PC-3 (cell line): ENCODE measurements at regions not wholly inside any gene's neighbourhood (a gene's known extent, or its start where the extent isn't known, plus 50 kb on each side); places are given as distances from the start of the nearest gene placed in this dataset.
"Not testable (repeated sequence)": the region's sequence is repeated elsewhere in the genome, so short reads cannot be mapped to it uniquely, and the experiment has no call there.

Experiments used
- ATAC-seq: fragments of 200-7000 bp; cut with Tn5 transposase; 2 replicates; pipeline ENCODE4 v1.9.1; 2020; ENCODE audit warnings: mild to moderate bottlenecking, moderate library complexity
- BruUV-seq: library from RNA; stranded (reverse); fragments of 400-500 nt; replicated peaks from 2 replicates; lab custom pipeline; 2021; lab: Mats Ljungman, UMichigan
- CTCF ChIA-PET: fragments of 300-600 bp; sonication (Branson Sonifier 250); formaldehyde crosslinking; loops from one replicate; lab custom pipeline; 2022; ENCODE audit warnings: antibody characterized with exemption; lab: Charles Lee
- POLR2A ChIA-PET: fragments of 300-600 bp; sonication (Branson Sonifier 250); formaldehyde crosslinking; loops from one replicate; lab custom pipeline; 2022; ENCODE audit warnings: antibody characterized with exemption; ENCODE audit not compliant: unreplicated experiment; lab: Charles Lee
- DNase-seq: peaks from one replicate; pipeline ENCODE4 v3.0.0-alpha.2; 2015
- H2AFZ ChIP-seq: fragments of 300-600 bp; sonication (generic); 2 replicates; pipeline ENCODE4 v1.6.0; 2016; ENCODE audit warnings: antibody characterized with exemption, low read length
- H3F3A ChIP-seq: fragments of 300-600 bp; sonication (generic); one replicate; pipeline ENCODE4 v1.6.0; 2017; ENCODE audit warnings: antibody characterized with exemption, low read length, control low read depth, mild to moderate bottlenecking; ENCODE audit not compliant: unreplicated experiment
- H3K27ac ChIP-seq: fragments of 300-600 bp; sonication (generic); 2 replicates; pipeline ENCODE4 v1.5.1; 2016; ENCODE audit warnings: mild to moderate bottlenecking, low read length
- H3K27me3 ChIP-seq: fragments of 300-600 bp; sonication (generic); 2 replicates; pipeline ENCODE4 v1.6.1; 2016; ENCODE audit warnings: low read length, mixed read lengths
- H3K36me3 ChIP-seq: fragments of 300-600 bp; sonication (generic); 2 replicates; pipeline ENCODE4 v1.6.1; 2016; ENCODE audit warnings: low read depth, mixed run types, low read length, mixed read lengths
- H3K4me1 ChIP-seq: fragments of 300-600 bp; sonication (generic); 2 replicates; pipeline ENCODE4 v1.5.1; 2016; ENCODE audit warnings: low read length; ENCODE audit not compliant: insufficient read depth
- H3K4me2 ChIP-seq: fragments of 300-600 bp; sonication (generic); 2 replicates; pipeline ENCODE4 v1.6.0; 2016; ENCODE audit warnings: low read length
- H3K4me3 ChIP-seq: fragments of 300-600 bp; sonication (generic); 2 replicates; pipeline ENCODE4 v1.5.1; 2016; ENCODE audit warnings: mild to moderate bottlenecking, low read length, mixed read lengths
- H3K79me2 ChIP-seq: fragments of 300-600 bp; sonication (generic); 2 replicates; pipeline ENCODE4 v1.6.1; 2017; ENCODE audit warnings: low read length, mixed read lengths
- H3K9ac ChIP-seq: fragments of 300-600 bp; sonication (generic); 2 replicates; pipeline ENCODE4 v1.6.0; 2016; ENCODE audit warnings: mild to moderate bottlenecking, low read length
- H3K9me2 ChIP-seq: fragments of 300-600 bp; sonication (generic); replicated peaks from 2 replicates; pipeline ENCODE4 v1.6.1; 2016; ENCODE audit warnings: mixed run types, low read length, mixed read lengths
- H3K9me3 ChIP-seq: fragments of 300-600 bp; sonication (generic); 2 replicates; pipeline ENCODE4 v1.6.1; 2016; ENCODE audit warnings: low read length, mixed read lengths
- H4K20me1 ChIP-seq: fragments of 300-600 bp; sonication (generic); 2 replicates; pipeline ENCODE4 v1.6.1; 2016; ENCODE audit warnings: low read length, mixed read lengths
- EZH2 ChIP-seq: fragments of 300-600 bp; sonication (generic); IDR thresholded peaks from one replicate; pipeline ENCODE4 v1.6.1; 2017; ENCODE audit warnings: antibody characterized with exemption, mild to moderate bottlenecking, low read length; ENCODE audit not compliant: unreplicated experiment
- EZH2phosphoT487 ChIP-seq: fragments of 300-600 bp; sonication (generic); IDR thresholded peaks from 2 replicates; pipeline ENCODE4 v1.6.1; 2018; ENCODE audit warnings: mild to moderate bottlenecking, antibody characterized with exemption, low read length, borderline replicate concordance
- intact Hi-C: fragments of 100-400 bp; cut with micrococcal nuclease; formaldehyde crosslinking; loops from 2 replicates; pipeline ENCODE4 v1.9.0; 2023
- TF ChIP-seq, protein P1 (sequence below): fragments of 300-600 bp; sonication (generic); conservative IDR thresholded peaks from 2 replicates; pipeline ENCODE4 v1.5.1; 2017; ENCODE audit warnings: antibody characterized with exemption, low read depth, mild to moderate bottlenecking, low read length

DNA sequence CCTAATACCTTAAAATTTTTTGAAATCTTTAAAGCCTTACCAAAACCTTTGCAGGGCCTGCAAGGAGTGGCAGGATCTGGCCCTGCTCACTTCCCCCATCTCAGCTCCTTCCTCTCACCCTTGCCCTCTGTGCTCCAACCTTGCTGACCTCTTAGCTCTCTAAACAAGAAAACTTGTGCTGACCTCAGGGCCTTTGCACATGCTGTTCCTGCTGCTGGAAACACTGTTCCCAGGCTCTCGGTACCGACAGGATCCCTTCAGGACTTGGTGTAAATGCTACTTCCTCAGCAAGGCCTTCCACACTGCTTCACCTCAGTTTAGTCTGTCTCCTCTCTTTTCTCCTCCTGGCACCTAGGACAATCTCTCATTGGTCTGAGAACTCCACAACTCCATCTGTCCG, 155.4 kb upstream of the IQSEC1 start:
- BruUV-seq = no TSS peak
- TF ChIP-seq EZH2 = no peak
- TF ChIP-seq, protein P1, sequence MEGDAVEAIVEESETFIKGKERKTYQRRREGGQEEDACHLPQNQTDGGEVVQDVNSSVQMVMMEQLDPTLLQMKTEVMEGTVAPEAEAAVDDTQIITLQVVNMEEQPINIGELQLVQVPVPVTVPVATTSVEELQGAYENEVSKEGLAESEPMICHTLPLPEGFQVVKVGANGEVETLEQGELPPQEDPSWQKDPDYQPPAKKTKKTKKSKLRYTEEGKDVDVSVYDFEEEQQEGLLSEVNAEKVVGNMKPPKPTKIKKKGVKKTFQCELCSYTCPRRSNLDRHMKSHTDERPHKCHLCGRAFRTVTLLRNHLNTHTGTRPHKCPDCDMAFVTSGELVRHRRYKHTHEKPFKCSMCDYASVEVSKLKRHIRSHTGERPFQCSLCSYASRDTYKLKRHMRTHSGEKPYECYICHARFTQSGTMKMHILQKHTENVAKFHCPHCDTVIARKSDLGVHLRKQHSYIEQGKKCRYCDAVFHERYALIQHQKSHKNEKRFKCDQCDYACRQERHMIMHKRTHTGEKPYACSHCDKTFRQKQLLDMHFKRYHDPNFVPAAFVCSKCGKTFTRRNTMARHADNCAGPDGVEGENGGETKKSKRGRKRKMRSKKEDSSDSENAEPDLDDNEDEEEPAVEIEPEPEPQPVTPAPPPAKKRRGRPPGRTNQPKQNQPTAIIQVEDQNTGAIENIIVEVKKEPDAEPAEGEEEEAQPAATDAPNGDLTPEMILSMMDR = no peak
- no peak for TF ChIP-seq EZH2phosphoT487
- Histone ChIP-seq H3K9ac (no peak overlapping the region), H2AFZ (no peak overlapping the region), H3K9me2 (no peaks in the 10 kb centered on the region), H3K36me3 (no peaks in the 10 kb centered on the region), H3K27me3 (no peaks in the 10 kb centered on the region), H3K4me1 (peaks cover 19% of the 10 kb centered on the region), H3K9me3 (no peaks in the 10 kb centered on the region), H4K20me1 (no peaks in the 10 kb centered on the region), H3K79me2 (no peaks in the 10 kb centered on the region), H3F3A (no peaks in the 10 kb centered on the region), H3K27ac (no peak overlapping the region), H3K4me3 (no peak overlapping the region), H3K4me2 (no peak overlapping the region)
- DNase-seq (no peak), ATAC-seq (no peak)
- ChIA-PET CTCF (interaction anchor here (1.8 kb wide), 1 partner anchor 136 kb away, joined by 12 read pairs; no protein-coding TSS in a partner anchor), POLR2A (no interaction called here)
- intact Hi-C loops = loop anchor here (5.0 kb wide), 1 partner anchor 136 kb away; no protein-coding TSS in a partner anchor

DNA sequence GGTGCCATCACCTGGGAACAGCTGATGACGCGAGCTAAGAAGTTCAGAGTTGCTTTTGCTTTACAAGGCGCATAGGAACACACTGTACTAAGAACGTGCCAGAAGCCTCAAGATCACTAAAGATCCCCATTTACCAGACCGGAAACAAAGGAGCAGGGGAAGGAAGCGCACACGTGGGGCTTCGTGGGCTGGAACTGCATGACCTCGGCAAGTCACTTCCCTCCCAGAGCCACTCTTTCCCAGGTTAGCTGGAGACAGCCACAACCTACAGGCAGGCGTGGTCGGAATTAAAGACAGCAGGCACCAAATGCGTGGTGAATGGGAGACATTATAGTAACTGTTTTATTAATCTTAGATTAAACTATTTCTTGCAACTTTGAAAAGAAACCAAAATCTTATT, 154.9 kb upstream of the IQSEC1 start:
- peaks cover 23% of the 10 kb centered on the region for H3K4me1 ChIP-seq
- BruUV-seq, H3K27me3 ChIP-seq, H4K20me1 ChIP-seq, POLR2A ChIA-PET, DNase-seq, H3K9ac ChIP-seq, H3K79me2 ChIP-seq, H3K9me3 ChIP-seq, H3K36me3 ChIP-seq, ATAC-seq, H3K9me2 ChIP-seq, H2AFZ ChIP-seq, H3K4me3 ChIP-seq, H3K4me2 ChIP-seq, H3F3A ChIP-seq, H3K27ac ChIP-seq: not testable (repeated sequence)
- CTCF ChIA-PET = interaction anchor here (1.8 kb wide), 1 partner anchor 136 kb away, joined by 12 read pairs; no protein-coding TSS in a partner anchor
- intact Hi-C loops = loop anchor here (5.0 kb wide), 1 partner anchor 136 kb away; no protein-coding TSS in a partner anchor

DNA sequence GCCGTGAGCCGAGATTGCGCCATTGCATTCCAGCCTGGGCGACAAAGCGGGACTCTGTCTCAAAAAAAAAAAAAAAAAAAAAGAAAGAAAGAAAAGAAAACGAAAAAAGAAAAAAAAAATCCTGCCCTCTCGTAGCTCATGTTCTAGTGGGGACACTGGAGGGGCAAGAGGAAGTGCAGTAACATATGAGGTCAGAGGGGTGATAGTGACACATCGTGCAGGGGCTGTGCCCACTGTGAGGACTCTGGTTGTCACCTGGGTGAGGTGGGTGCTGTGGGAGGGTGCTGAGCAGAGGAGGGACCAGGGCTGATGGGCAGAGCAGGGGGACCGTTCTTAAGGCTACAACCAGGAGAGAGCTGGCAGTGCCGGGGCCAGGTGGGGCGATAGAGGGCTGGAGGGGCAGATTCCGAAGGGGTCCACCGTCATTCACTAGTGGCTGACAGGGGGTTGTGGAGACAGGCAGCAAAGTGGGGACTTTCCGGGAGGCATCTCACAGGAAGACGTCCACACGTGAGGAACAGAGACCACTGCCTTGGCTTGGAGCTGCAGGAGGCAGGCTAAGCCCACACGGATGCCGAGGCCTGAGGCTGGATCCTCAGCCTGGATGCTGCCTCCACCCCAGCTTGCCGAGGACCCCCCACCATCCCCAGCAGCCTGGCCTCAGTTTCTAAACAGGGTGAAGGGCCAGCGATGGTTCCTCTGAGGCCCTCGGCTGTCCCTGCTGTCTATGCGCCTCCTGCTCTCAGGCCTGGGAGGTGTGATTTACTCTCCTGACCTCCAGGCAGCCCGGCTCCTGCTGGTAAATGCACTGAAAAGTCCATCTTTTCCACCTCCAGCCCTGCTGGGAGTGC, 154.3 kb upstream of the IQSEC1 start:
- no peaks in the 10 kb centered on the region for H3F3A ChIP-seq
- H3K27me3 ChIP-seq = no peaks in the 10 kb centered on the region
- DNase-seq (no peak), ATAC-seq (no peak)
- peaks cover 23% of the 10 kb centered on the region for H3K4me1 ChIP-seq
- no peak overlapping the region for H3K27ac ChIP-seq
- H3K79me2 ChIP-seq = no peaks in the 10 kb centered on the region
- no peaks in the 10 kb centered on the region for H4K20me1 ChIP-seq
- intact Hi-C loops = loop anchor here (5.0 kb wide), 1 partner anchor 135 kb away; no protein-coding TSS in a partner anchor
- no peak overlapping the region for H3K4me3 ChIP-seq
- no peak overlapping the region for H3K4me2 ChIP-seq
- no peaks in the 10 kb centered on the region for H3K9me2 ChIP-seq
- H3K9me3 ChIP-seq = no peaks in the 10 kb centered on the region
- no peak overlapping the region for H3K9ac ChIP-seq
- BruUV-seq = no TSS peak
- CTCF ChIA-PET = interaction anchor here (0.6 kb wide), 1 partner anchor 135 kb away, joined by 5 read pairs; no protein-coding TSS in a partner anchor
- no peak overlapping the region for H2AFZ ChIP-seq
- TF ChIP-seq, protein P1 = no peak
- TF ChIP-seq EZH2phosphoT487 = no peak
- no peak for TF ChIP-seq EZH2
- H3K36me3 ChIP-seq = no peaks in the 10 kb centered on the region
- POLR2A ChIA-PET = no interaction called here
